Fibroblast of lung (primary cell): ENCODE measurements at regions not wholly inside any gene's neighbourhood (a gene's known extent, or its start where the extent isn't known, plus 50 kb on each side); places are given as distances from the start of the nearest gene placed in this dataset.

ENCODE experiments used
- CTCF ChIP-seq, 2 donors: IDR thresholded peaks in 1 of 2; conservative IDR thresholded peaks in 1 of 2; 1 replicate in 1 of 2; 2 replicates in 1 of 2; pipeline ENCODE4 v1.5.1; 2011 to 2012; ENCODE audit warnings: low read length in 2 of 2, control low read depth in 1 of 2, inconsistent platforms in 1 of 2, low read depth in 1 of 2, mild to moderate bottlenecking in 1 of 2
- EZH2 ChIP-seq: IDR thresholded peaks from 2 replicates; pipeline ENCODE4 v1.5.1; 2012; ENCODE audit warnings: low read length, control low read depth, mild to moderate bottlenecking; ENCODE audit errors: missing control alignments

- no peak for TF ChIP-seq CTCF (conservative IDR thresholded peaks at IDR 0.05 in 1 of 2, IDR thresholded peaks at IDR 0.05 in 1 of 2; ENCODE audit: low read depth in 1 of 2, low read length in 2 of 2)
- no peak for TF ChIP-seq EZH2
Observed at GRCh38 chr1:95983831-95984230, 737.8 kb upstream of the PTBP2 start.
